GM12874 (cell line): ENCODE measurements at regions not wholly inside any gene's neighbourhood (a gene's known extent, or its start where the extent isn't known, plus 50 kb on each side); places are given as distances from the start of the nearest gene placed in this dataset.

ENCODE experiments used
- TF ChIP-seq, protein P1 (sequence below): IDR thresholded peaks from 2 replicates; pipeline ENCODE4 v1.5.1; 2011; ENCODE audit warnings: low read depth, mild to moderate bottlenecking, control low read depth, low read length, moderate library complexity; ENCODE audit not compliant: insufficient read depth

DNA sequence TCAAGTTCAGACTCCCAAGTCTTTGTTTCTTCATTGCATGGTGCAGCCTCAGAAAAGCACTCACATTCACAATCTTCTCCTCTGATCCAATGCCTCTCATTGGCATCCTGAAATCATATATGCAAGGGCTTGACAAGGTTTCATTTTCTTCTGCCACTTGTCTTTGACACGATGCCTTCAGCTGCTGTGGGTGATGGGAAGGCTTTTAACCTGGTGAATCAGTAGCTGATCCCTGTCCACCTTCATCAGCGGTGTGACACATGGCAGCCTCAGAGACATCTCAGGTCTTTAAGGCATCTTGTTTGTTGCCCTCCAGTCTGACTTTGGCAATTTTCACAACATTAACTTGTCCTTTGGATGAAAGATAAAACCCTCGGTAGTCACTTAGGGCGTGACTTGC, 147.2 kb downstream of the PRELID2 start:
- TF ChIP-seq, protein P1, sequence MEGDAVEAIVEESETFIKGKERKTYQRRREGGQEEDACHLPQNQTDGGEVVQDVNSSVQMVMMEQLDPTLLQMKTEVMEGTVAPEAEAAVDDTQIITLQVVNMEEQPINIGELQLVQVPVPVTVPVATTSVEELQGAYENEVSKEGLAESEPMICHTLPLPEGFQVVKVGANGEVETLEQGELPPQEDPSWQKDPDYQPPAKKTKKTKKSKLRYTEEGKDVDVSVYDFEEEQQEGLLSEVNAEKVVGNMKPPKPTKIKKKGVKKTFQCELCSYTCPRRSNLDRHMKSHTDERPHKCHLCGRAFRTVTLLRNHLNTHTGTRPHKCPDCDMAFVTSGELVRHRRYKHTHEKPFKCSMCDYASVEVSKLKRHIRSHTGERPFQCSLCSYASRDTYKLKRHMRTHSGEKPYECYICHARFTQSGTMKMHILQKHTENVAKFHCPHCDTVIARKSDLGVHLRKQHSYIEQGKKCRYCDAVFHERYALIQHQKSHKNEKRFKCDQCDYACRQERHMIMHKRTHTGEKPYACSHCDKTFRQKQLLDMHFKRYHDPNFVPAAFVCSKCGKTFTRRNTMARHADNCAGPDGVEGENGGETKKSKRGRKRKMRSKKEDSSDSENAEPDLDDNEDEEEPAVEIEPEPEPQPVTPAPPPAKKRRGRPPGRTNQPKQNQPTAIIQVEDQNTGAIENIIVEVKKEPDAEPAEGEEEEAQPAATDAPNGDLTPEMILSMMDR = no peak

DNA sequence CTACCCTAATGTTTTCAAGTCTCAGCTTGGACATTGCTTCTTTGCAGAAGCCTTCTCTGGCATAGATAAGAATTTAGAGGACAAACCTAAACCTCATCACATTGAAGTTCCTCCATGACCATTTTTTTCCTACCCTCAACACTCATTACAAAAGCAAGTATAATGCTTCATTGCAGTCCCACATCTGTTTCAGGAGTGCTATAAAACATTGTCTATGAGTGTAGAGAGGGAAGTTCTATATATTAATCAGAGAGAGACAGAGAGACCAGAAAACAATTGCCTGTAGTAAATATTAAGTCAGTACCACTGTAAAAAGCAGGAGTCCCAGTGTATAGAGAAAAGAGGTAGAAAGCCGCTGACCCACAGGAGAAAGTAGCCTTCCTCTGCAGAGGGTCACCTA, 149.7 kb downstream of the PRELID2 start:
- TF ChIP-seq, protein P1 = no peak

DNA sequence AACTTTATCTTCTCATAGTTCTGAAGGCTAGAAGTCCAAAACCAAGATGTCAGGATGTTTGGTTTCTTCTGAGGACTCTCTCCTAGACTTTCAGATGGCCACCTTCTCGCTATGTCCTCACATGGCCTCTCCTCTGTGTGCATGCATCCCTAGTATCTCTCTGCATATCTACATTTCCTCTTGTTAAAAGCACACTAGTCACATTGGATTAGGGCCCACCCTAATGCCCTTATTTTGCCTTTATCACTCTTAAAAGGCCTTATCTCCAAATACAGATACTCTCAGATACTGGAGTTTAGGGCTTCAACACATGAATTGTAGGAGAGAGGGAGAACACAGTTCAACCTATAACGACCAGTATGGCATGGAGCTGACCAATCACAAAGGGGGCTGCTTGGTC, 151.7 kb downstream of the PRELID2 start:
- TF ChIP-seq, protein P1 = no peak

DNA sequence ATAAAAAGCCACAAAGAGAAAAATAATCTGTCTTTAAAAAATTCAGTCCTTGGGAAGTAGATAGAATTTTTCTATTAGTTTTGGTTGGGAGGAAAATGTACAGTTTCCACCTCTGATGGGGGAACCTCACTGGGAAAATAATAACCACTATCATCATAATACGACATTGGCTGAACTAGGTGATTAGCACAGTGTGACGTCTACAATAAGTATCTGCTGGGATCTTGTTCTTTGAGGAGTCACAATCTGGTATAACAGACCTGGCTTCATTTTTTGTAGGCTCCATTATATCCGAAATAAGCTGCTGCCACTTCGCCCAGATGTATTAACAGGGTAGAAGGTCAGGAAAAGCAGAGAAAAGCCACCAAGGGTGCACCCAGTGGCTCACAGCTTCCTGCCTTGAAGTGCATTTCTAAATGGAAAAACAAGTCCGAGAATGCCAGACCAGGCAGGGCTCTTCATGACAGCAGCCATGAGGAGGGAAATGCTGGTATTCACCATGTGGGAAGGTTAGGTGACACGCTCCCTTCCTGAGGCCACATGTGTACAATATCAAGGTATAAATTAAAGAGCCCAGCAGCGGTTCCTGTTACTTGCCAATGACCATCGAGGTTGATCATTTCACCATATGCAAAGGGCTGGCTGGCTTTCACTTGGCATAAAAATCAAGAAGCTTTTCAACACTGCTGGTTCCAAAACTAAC, 152.8 kb downstream of the PRELID2 start:
- TF ChIP-seq, protein P1 = no peak

DNA sequence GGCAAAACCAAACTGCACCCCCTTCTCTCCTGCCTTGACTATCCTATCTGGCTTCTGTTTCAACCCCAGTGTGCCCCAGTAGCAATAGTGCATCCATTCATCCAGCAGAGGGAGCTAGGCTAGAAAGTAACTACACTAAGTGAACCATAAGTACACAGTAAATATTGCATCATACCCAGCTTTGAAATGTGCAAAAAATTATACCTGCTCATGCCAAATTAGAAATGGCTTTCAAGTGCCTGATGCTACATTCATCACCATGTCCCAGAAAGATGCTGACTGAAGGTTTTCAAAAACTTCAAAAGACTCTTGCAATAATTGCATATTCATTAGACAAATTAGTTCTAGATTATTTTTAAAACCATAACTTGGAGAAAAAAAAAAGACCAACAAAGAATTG, 153.5 kb downstream of the PRELID2 start:
- TF ChIP-seq, protein P1 = peak; percentile 72

DNA sequence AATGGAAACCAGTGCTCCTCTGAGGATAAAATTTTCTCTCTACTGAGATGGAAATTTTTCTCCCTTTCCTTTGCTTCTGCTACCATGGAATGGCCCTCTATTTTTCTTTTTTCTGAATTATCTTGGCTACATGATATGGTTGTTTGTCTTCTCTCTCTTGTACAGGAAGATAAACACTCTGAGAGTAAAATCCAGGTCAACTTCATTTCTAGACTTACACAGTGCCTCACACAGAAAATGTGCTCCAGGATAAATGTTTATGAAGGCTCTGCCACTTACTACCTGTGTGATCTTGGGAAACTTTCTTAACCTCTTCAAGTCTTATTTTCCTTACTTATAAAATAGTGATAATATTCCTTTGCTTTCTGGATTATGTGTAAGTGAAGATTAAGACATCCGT, 153.9 kb downstream of the PRELID2 start:
- TF ChIP-seq, protein P1 = no peak

DNA sequence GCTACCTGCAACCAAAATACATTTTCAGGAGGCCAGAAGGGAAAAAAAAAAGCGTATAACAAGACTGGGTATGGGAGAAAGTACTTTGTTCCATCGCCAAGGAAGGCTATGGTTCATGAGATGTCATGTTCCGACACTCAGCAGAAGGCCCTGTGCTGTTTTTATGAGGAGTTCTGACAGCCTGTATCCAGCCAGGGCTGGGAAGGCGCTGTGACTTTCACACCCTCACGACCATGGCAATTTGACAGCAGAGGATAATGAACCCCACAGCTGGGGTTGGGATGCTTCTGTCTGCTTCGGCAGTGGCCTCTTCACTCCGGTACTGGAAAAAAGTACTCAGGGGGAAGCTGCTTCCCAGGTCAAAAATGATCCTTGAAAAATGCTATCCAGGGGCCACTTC, 154.4 kb downstream of the PRELID2 start:
- TF ChIP-seq, protein P1 = no peak
